IMR-90 (cell line): ENCODE measurements at regions not wholly inside any gene's neighbourhood (a gene's known extent, or its start where the extent isn't known, plus 50 kb on each side); places are given as distances from the start of the nearest gene placed in this dataset.

ENCODE experiments used
- CTCF ChIP-seq: conservative IDR thresholded peaks from 2 replicates; pipeline ENCODE4 v1.5.1; 2012; ENCODE audit warnings: mild to moderate bottlenecking, low read depth, low read length, improper control_type of control experiment
- POLR2A ChIP-seq: IDR thresholded peaks from 2 replicates; pipeline ENCODE4 v1.6.1; 2012; ENCODE audit warnings: mild to moderate bottlenecking, low read depth, low read length
- TF ChIP-seq, protein P1 (sequence below): fragments of 150-350 bp; IDR thresholded peaks from 2 replicates; pipeline ENCODE4 v1.6.1; 2017; ENCODE audit warnings: mild to moderate bottlenecking, antibody characterized with exemption, low read length, low read depth

- TF ChIP-seq CTCF (no peak), POLR2A (no peak)
- TF ChIP-seq, protein P1, sequence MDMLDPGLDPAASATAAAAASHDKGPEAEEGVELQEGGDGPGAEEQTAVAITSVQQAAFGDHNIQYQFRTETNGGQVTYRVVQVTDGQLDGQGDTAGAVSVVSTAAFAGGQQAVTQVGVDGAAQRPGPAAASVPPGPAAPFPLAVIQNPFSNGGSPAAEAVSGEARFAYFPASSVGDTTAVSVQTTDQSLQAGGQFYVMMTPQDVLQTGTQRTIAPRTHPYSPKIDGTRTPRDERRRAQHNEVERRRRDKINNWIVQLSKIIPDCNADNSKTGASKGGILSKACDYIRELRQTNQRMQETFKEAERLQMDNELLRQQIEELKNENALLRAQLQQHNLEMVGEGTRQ: no peak
Measured at GRCh38 chr16:58912571-58912970, 178.5 kb upstream of the GOT2 start.
